ENCODE measurements at regions not wholly inside any gene's neighbourhood (a gene's known extent, or its start where the extent isn't known, plus 50 kb on each side); places are given as distances from the start of the nearest gene placed in this dataset.

GRCh38 chr7:4610768-4611467, 71.2 kb upstream of the FOXK1 start:
- TF ChIP-seq, protein P1, sequence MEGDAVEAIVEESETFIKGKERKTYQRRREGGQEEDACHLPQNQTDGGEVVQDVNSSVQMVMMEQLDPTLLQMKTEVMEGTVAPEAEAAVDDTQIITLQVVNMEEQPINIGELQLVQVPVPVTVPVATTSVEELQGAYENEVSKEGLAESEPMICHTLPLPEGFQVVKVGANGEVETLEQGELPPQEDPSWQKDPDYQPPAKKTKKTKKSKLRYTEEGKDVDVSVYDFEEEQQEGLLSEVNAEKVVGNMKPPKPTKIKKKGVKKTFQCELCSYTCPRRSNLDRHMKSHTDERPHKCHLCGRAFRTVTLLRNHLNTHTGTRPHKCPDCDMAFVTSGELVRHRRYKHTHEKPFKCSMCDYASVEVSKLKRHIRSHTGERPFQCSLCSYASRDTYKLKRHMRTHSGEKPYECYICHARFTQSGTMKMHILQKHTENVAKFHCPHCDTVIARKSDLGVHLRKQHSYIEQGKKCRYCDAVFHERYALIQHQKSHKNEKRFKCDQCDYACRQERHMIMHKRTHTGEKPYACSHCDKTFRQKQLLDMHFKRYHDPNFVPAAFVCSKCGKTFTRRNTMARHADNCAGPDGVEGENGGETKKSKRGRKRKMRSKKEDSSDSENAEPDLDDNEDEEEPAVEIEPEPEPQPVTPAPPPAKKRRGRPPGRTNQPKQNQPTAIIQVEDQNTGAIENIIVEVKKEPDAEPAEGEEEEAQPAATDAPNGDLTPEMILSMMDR (conservative IDR thresholded peaks at IDR 0.05; ENCODE audit: low read length), result peak; percentile 83
- no peak for TF ChIP-seq EZH2phosphoT487 (IDR thresholded peaks at IDR 0.05; ENCODE audit: borderline replicate concordance)

Data from Loucy (cell line).